ENCODE measurements at regions not wholly inside any gene's neighbourhood (a gene's known extent, or its start where the extent isn't known, plus 50 kb on each side); places are given as distances from the start of the nearest gene placed in this dataset.

DNA sequence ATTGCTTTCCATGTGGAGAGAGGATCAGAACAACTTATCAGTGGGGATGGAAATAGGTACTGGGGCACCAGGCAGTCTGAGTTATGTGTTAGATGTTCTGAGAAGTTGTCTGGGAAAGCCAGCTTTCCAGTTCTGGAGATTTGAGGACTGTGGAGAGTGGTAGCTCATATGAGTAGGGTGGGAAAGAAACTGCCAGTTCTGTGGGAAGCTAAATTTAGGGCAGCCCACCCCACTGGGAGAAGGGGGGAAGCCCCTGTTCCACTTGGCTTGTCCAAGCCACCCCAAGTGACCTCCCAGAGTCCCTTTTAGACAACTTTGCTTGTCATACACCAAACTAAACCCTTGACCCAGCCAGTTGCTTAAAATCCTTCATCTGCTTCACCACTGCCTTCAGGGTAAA, 189.5 kb downstream of the REEP3 start:
- DNase-seq (ENCODE audit: low read depth) = no peak
- H3K4me3 ChIP-seq (ENCODE audit: low read depth, low read length) = no peak overlapping the region
- TF ChIP-seq, protein P1, sequence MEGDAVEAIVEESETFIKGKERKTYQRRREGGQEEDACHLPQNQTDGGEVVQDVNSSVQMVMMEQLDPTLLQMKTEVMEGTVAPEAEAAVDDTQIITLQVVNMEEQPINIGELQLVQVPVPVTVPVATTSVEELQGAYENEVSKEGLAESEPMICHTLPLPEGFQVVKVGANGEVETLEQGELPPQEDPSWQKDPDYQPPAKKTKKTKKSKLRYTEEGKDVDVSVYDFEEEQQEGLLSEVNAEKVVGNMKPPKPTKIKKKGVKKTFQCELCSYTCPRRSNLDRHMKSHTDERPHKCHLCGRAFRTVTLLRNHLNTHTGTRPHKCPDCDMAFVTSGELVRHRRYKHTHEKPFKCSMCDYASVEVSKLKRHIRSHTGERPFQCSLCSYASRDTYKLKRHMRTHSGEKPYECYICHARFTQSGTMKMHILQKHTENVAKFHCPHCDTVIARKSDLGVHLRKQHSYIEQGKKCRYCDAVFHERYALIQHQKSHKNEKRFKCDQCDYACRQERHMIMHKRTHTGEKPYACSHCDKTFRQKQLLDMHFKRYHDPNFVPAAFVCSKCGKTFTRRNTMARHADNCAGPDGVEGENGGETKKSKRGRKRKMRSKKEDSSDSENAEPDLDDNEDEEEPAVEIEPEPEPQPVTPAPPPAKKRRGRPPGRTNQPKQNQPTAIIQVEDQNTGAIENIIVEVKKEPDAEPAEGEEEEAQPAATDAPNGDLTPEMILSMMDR (conservative IDR thresholded peaks at IDR 0.05; ENCODE audit: low read depth, low read length) = no peak

GRCh38 chr10:63711361-63711760, 190.2 kb downstream of the REEP3 start:
- peak; percentile 53 for DNase-seq (ENCODE audit: low read depth)
- no peak overlapping the region for H3K4me3 ChIP-seq (ENCODE audit: low read depth, low read length)
- TF ChIP-seq, protein P1 (conservative IDR thresholded peaks at IDR 0.05; ENCODE audit: low read depth, low read length) = no peak

- no peak overlapping the region for H3K4me3 ChIP-seq (ENCODE audit: low read depth, low read length)
- peak; percentile 89 for DNase-seq (ENCODE audit: low read depth)
- TF ChIP-seq, protein P1 (conservative IDR thresholded peaks at IDR 0.05; ENCODE audit: low read depth, low read length) = no peak
These were observed 190.9 kb downstream of the REEP3 start for GRCh38 chr10:63711867-63712716.

DNA sequence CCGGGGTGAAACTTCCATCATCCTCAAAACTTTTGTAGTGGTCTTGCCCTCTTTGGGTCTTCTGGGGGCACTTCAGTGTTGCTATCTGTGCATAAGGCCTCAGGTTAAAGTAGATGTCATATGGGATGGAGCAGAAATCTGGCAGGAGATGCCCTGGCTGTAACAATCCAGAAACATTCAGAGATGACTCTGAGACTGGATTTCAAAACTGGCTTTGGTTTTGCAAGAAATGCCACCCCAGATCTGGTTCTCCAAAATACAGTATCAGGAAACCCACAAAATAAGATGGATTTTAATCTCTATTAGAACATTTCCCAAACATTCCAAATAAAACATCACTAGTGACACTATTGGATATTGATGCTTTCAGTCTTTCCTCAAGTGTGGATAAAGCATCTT, 191.5 kb downstream of the REEP3 start:
- TF ChIP-seq, protein P1 (conservative IDR thresholded peaks at IDR 0.05; ENCODE audit: low read depth, low read length) = no peak
- DNase-seq (ENCODE audit: low read depth) = no peak
- no peak overlapping the region for H3K4me3 ChIP-seq (ENCODE audit: low read depth, low read length)

DNA sequence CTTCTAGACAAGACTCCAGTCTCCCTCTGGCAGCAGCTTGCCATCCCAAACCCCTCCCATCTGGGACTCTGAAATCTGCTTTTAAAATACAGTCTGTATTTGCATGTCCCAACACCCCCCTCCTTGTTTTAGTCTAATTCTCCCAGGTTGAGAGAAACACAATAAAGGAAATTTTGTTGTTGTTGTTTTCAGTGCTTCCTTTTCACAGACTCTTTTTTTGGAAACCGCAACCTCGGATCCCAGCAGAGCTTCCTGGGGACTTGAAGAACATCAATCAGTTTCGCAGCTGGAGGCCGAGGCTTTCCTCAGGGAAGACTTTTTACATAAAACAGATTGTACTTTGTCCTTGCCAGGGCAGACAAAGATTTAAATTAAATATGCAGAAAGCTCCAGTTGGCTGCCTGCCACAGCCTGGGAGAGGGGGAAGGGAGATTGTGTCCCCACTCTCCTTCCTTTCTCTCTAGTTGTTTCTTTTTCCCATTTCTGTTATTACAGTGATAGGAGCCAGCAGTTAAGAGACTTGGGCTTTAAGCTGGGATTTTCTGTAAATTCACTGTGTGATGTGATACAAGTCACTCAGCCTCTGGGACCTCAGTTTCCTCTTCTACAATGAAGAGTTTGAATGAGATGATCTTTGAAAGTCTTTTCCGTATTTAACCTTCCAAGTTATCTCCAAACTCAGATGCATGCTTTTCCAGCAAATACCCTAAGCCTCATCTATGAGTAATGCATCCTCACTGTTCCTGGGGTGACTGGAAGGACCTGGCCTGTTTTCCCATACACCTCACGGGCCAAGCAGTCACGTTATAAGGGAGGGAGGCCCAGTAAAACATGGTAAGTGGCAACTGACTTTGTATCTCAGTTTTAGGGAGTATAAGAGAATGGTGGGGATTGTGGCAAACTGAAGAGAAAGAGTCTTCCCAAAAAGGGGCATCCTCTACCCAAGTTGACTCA, 192.3 kb downstream of the REEP3 start:
- H3K4me3 ChIP-seq (ENCODE audit: low read depth, low read length) = no peak overlapping the region
- DNase-seq (ENCODE audit: low read depth) = peak; percentile 83
- TF ChIP-seq, protein P1 (conservative IDR thresholded peaks at IDR 0.05; ENCODE audit: low read depth, low read length) = peak; percentile 12

DNA sequence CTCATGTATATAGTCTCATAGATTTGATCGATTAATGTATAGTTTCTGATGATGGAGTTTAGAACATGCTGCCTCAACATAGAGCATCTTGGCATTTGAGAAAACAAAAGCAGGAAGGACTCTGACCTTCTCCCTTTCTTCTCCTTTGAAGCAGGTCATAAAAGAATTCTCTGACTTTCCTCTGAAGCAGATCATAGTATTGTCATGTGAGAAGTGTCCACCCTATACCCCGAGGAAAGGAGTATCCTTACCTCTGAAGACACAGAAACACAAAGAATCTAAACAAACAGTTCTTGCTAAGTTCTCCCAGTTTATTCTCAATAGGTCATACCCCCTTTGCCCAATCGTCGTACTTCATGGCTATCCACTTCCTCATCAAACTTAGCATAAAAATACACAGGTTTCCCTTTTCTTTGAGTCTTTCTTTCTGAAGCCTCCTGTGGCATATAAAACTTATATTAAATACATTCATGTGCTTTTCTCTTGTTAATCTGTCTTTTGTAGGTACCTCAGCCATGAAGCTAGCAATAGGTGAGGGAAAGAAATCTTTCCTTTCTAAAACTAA, 194.9 kb downstream of the REEP3 start:
- H3K4me3 ChIP-seq (ENCODE audit: low read depth, low read length) = no peak overlapping the region
- TF ChIP-seq, protein P1 (conservative IDR thresholded peaks at IDR 0.05; ENCODE audit: low read depth, low read length) = no peak
- DNase-seq (ENCODE audit: low read depth) = no peak

Data from choroid plexus epithelial cell (primary cell).